H1 (cell line): ENCODE measurements at regions not wholly inside any gene's neighbourhood (a gene's known extent, or its start where the extent isn't known, plus 50 kb on each side); places are given as distances from the start of the nearest gene placed in this dataset.

ENCODE experiments used
- CHD7 ChIP-seq: fragments of 300-600 bp; sonication (generic); IDR thresholded peaks from 2 replicates; pipeline ENCODE4 v1.7.1; 2012; ENCODE audit warnings: low read length, moderate library complexity, mild to moderate bottlenecking, inconsistent platforms; ENCODE audit not compliant: insufficient replicate concordance

- no peak for TF ChIP-seq CHD7
These were observed 107.2 kb upstream of the CENPE start (continued) for GRCh38 chr4:103305355-103305754.
